Activated CD8-positive, alpha-beta T cell treated with anti-CD3 and anti-CD28 coated beads for 36 hours (primary cell): ENCODE measurements at regions not wholly inside any gene's neighbourhood (a gene's known extent, or its start where the extent isn't known, plus 50 kb on each side); places are given as distances from the start of the nearest gene placed in this dataset.

Source experiments
- ATAC-seq: fragments of 200-7000 bp; cut with Tn5 transposase; one replicate; pipeline ENCODE4 v1.10.0; 2021; ENCODE audit warnings: mild to moderate bottlenecking, moderate library complexity
- CTCF ChIA-PET: fragments of 350-600 bp; sonication (Branson Sonifier 250); formaldehyde crosslinking; loops from one replicate; lab custom pipeline; 2021; ENCODE audit warnings: antibody characterized with exemption; lab: Charles Lee
- POLR2A ChIA-PET: fragments of 350-600 bp; sonication (Branson Sonifier 250); formaldehyde crosslinking; loops from one replicate; lab custom pipeline; 2021; ENCODE audit warnings: antibody characterized with exemption; lab: Charles Lee
- DNase-seq: peaks from one replicate; pipeline ENCODE4 v3.0.0-alpha.2; 2020
- H3K27ac Mint-ChIP-seq: one replicate; pipeline ENCODE4 v1.8.0; 2021; ENCODE audit warnings: mild to moderate bottlenecking, mixed read lengths
- H3K27me3 Mint-ChIP-seq: one replicate; pipeline ENCODE4 v1.8.0; 2021; ENCODE audit warnings: mixed read lengths
- H3K36me3 Mint-ChIP-seq: one replicate; pipeline ENCODE4 v1.8.0; 2021; ENCODE audit warnings: low read depth, mixed read lengths
- H3K4me1 Mint-ChIP-seq: one replicate; pipeline ENCODE4 v1.8.0; 2021; ENCODE audit warnings: low read depth, mixed read lengths
- H3K4me3 Mint-ChIP-seq: one replicate; pipeline ENCODE4 v1.8.0; 2021; ENCODE audit warnings: mild to moderate bottlenecking, moderate library complexity, mixed read lengths
- H3K9me3 Mint-ChIP-seq: one replicate; pipeline ENCODE4 v1.8.0; 2021; ENCODE audit warnings: mixed read lengths
- intact Hi-C: fragments of 100-400 bp; cut with micrococcal nuclease; formaldehyde crosslinking; loops from one replicate; pipeline ENCODE4 v1.10.0; 2022
- TF ChIP-seq, protein P1 (sequence below): fragments of 200-600 bp; IDR thresholded peaks from one replicate; pipeline ENCODE4 v1.8.0; 2022; ENCODE audit warnings: antibody characterized with exemption, mild to moderate bottlenecking

DNA sequence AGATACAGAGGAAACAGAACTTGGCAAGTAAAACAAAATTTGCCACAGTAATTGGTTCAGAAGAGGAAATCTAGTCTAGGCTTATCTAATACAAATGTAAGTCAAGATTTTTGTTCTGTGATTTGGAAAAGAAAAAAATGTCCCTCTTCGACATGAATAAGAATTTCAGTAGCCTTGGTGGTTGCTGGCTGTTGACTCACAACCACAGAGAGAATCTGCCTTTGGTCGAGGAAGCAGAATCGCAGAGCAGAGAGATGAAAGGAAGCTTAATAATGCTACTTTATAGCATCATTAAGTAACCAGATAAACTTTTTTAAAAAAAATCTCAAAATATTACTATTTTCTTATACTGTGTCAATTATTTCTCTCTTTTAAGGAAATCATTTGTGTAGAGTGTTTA is 1096.6 kb downstream of the FLRT2 start:
- ATAC-seq (no peak), DNase-seq (no peak)
- H3K4me3 Mint-ChIP-seq = no peak overlapping the region
- ChIA-PET CTCF (no interaction called here), POLR2A (no interaction called here)
- no peaks in the 10 kb centered on the region for H3K36me3 Mint-ChIP-seq
- H3K27me3 Mint-ChIP-seq = no peaks in the 10 kb centered on the region
- TF ChIP-seq, protein P1, sequence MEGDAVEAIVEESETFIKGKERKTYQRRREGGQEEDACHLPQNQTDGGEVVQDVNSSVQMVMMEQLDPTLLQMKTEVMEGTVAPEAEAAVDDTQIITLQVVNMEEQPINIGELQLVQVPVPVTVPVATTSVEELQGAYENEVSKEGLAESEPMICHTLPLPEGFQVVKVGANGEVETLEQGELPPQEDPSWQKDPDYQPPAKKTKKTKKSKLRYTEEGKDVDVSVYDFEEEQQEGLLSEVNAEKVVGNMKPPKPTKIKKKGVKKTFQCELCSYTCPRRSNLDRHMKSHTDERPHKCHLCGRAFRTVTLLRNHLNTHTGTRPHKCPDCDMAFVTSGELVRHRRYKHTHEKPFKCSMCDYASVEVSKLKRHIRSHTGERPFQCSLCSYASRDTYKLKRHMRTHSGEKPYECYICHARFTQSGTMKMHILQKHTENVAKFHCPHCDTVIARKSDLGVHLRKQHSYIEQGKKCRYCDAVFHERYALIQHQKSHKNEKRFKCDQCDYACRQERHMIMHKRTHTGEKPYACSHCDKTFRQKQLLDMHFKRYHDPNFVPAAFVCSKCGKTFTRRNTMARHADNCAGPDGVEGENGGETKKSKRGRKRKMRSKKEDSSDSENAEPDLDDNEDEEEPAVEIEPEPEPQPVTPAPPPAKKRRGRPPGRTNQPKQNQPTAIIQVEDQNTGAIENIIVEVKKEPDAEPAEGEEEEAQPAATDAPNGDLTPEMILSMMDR = no peak
- peaks cover 8% of the 10 kb centered on the region for H3K9me3 Mint-ChIP-seq
- H3K4me1 Mint-ChIP-seq = no peaks in the 10 kb centered on the region
- no peak overlapping the region for H3K27ac Mint-ChIP-seq
- intact Hi-C loops = no loop called here

DNA sequence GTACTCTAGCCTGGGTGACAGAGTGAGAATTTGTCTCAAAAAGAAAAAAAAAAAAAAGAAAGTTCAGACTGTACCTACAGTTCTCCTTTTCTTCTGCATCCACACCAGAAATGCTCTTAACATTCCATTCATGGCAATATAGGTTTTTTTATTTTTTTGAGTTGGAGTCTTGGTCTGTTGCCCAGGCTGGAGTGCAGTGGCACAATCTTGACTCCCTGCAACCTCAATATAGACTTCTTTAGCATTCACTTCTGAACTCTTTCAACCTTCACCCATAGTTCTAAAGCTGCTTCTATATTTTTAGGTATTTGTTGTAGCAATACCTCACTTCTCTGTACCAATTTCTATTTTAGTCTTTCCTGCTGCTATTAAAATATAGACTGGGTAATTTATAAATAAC is 1095.7 kb downstream of the FLRT2 start:
- ATAC-seq (no peak), DNase-seq (no peak)
- H3K4me3 Mint-ChIP-seq = no peak overlapping the region
- CTCF ChIA-PET = no interaction called here
- peaks cover 7% of the 10 kb centered on the region for H3K9me3 Mint-ChIP-seq
- TF ChIP-seq, protein P1 = no peak
- POLR2A ChIA-PET = no interaction called here
- no peaks in the 10 kb centered on the region for H3K27me3 Mint-ChIP-seq
- no peak overlapping the region for H3K27ac Mint-ChIP-seq
- intact Hi-C loops = no loop called here
- no peaks in the 10 kb centered on the region for H3K4me1 Mint-ChIP-seq
- H3K36me3 Mint-ChIP-seq = no peaks in the 10 kb centered on the region

DNA sequence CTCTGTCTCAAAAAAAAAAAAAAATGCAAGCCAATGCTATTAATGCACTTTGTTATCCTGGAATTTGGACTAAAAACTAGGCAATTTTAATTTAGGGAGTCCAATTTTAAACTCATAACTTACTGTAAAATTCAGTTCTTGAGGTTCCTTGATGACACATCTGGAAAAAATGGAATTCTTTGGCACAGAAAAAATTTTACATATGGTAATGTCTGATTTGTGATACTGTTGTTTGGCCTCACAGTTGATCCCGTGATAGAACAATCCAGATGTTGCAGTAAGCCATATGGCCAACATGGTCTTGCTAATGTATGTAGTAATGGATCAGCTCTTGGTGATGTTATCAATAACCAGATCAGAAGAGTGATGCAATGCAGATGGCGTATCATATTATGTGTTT is 1089.8 kb downstream of the FLRT2 start:
- ChIA-PET CTCF (no interaction called here), POLR2A (no interaction called here)
- DNase-seq (no peak), ATAC-seq (no peak)
- Mint-ChIP-seq H3K4me3 (no peak overlapping the region), H3K9me3 (peaks cover 3% of the 10 kb centered on the region), H3K27ac (no peak overlapping the region), H3K27me3 (no peaks in the 10 kb centered on the region), H3K36me3 (no peaks in the 10 kb centered on the region), H3K4me1 (no peaks in the 10 kb centered on the region)
- intact Hi-C loops = no loop called here
- TF ChIP-seq, protein P1 = no peak

DNA sequence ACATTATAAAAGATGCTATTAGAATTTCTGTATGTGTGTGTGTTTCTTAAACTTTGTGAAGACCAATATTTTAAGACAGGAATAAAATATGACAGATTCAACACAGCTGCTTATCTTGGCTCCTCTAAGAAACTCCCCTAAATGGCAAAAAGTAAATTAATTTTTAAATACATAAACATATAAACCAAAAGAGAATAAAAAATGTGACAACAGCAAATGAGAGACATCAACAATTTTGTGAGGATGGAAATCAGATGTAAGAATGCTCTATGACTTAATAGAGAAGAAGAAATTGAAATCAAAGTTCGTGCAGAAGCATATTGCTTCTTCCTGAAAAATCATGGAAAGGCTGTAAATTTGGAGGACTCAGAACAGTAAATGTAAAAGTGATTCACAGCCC is 1083.8 kb downstream of the FLRT2 start:
- ChIA-PET CTCF (no interaction called here), POLR2A (no interaction called here)
- Mint-ChIP-seq H3K9me3 (no peaks in the 10 kb centered on the region), H3K4me3 (no peak overlapping the region), H3K27me3 (no peaks in the 10 kb centered on the region), H3K36me3 (no peaks in the 10 kb centered on the region), H3K27ac (no peak overlapping the region), H3K4me1 (no peaks in the 10 kb centered on the region)
- intact Hi-C loops = no loop called here
- DNase-seq (no peak), ATAC-seq (no peak)
- TF ChIP-seq, protein P1 = no peak

DNA sequence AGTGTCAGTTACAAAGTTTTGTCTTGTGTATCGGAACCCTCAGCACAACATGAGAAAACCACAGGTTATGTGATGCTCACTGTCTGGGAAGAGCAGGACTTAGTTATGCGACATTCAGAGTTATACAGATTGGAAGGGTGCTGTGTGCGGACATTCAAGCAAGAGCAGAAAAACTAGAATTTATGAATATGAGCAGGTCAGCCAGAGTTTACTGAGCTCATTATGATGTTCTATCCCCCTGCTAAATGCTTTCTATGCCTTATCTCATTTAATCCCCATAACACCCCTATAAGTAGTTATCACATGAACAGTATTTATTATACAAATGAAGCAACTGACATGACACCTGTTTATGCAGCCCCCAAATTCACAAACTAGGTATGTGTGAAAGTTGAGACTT is 1083.2 kb downstream of the FLRT2 start:
- CTCF ChIA-PET = no interaction called here
- Mint-ChIP-seq H3K27ac (no peak overlapping the region), H3K36me3 (no peaks in the 10 kb centered on the region), H3K27me3 (no peaks in the 10 kb centered on the region), H3K9me3 (no peaks in the 10 kb centered on the region), H3K4me1 (no peaks in the 10 kb centered on the region), H3K4me3 (no peak overlapping the region)
- POLR2A ChIA-PET = no interaction called here
- no peak for DNase-seq
- TF ChIP-seq, protein P1 = no peak
- intact Hi-C loops = no loop called here
- no peak for ATAC-seq
